Osteoblast (primary cell): ENCODE measurements at regions not wholly inside any gene's neighbourhood (a gene's known extent, or its start where the extent isn't known, plus 50 kb on each side); places are given as distances from the start of the nearest gene placed in this dataset.

ENCODE experiments used
- DNase-seq: peaks from one replicate; pipeline ENCODE4 v3.0.0; 2011; ENCODE audit warnings: low spot score, mixed read lengths; ENCODE audit not compliant: insufficient read length; ENCODE audit errors: missing footprints
- H2AFZ ChIP-seq: 2 replicates; pipeline ENCODE4 v1.6.0; 2011; ENCODE audit warnings: mild to moderate bottlenecking, low read length
- H3K27ac ChIP-seq: 2 replicates; pipeline ENCODE4 v1.5.1; 2011; ENCODE audit warnings: mild to moderate bottlenecking, low read depth, low read length, moderate library complexity
- H3K27me3 ChIP-seq: 2 replicates; pipeline ENCODE4 v1.6.0; 2012; ENCODE audit warnings: mild to moderate bottlenecking, control low read depth, inconsistent platforms, low read length, moderate library complexity; ENCODE audit not compliant: insufficient read depth
- H3K36me3 ChIP-seq: 2 replicates; pipeline ENCODE4 v1.5.1; 2011; ENCODE audit warnings: mild to moderate bottlenecking, low read length, control low read depth, moderate library complexity; ENCODE audit not compliant: insufficient read depth
- H3K4me1 ChIP-seq: 2 replicates; pipeline ENCODE4 v1.5.1; 2011; ENCODE audit warnings: mild to moderate bottlenecking, low read length, control low read depth, moderate library complexity; ENCODE audit not compliant: insufficient read depth
- H3K4me2 ChIP-seq: 2 replicates; pipeline ENCODE4 v1.6.0; 2011; ENCODE audit warnings: mild to moderate bottlenecking, low read length; ENCODE audit not compliant: insufficient read depth
- H3K4me3 ChIP-seq: fragments of 200-600 bp; sonication (generic); 3 replicates; pipeline ENCODE4 v1.5.1; 2012; ENCODE audit warnings: mild to moderate bottlenecking, low read length, inconsistent platforms; ENCODE audit not compliant: insufficient read depth
- H3K79me2 ChIP-seq: 2 replicates; pipeline ENCODE4 v1.6.0; 2012; ENCODE audit warnings: mild to moderate bottlenecking, low read length, control low read depth, inconsistent platforms; ENCODE audit not compliant: insufficient read depth
- H3K9me3 ChIP-seq: 2 replicates; pipeline ENCODE4 v1.5.1; 2011; ENCODE audit warnings: low read depth, low read length, control low read depth
- H4K20me1 ChIP-seq: 2 replicates; pipeline ENCODE4 v1.6.0; 2012; ENCODE audit warnings: mild to moderate bottlenecking, low read length, control low read depth; ENCODE audit not compliant: insufficient read depth
- TF ChIP-seq, protein P1 (sequence below): IDR thresholded peaks from 2 replicates; pipeline ENCODE4 v1.5.1; 2011; ENCODE audit warnings: mild to moderate bottlenecking, low read depth, low read length, moderate library complexity; ENCODE audit errors: extremely low read depth

- Histone ChIP-seq H4K20me1 (no peaks in the 10 kb centered on the region), H3K27ac (no peak overlapping the region), H3K4me3 (no peak overlapping the region), H2AFZ (no peak overlapping the region), H3K9me3 (no peaks in the 10 kb centered on the region), H3K79me2 (no peaks in the 10 kb centered on the region), H3K36me3 (no peaks in the 10 kb centered on the region), H3K4me1 (no peaks in the 10 kb centered on the region), H3K27me3 (peaks cover 32% of the 10 kb centered on the region), H3K4me2 (no peak overlapping the region)
- TF ChIP-seq, protein P1, sequence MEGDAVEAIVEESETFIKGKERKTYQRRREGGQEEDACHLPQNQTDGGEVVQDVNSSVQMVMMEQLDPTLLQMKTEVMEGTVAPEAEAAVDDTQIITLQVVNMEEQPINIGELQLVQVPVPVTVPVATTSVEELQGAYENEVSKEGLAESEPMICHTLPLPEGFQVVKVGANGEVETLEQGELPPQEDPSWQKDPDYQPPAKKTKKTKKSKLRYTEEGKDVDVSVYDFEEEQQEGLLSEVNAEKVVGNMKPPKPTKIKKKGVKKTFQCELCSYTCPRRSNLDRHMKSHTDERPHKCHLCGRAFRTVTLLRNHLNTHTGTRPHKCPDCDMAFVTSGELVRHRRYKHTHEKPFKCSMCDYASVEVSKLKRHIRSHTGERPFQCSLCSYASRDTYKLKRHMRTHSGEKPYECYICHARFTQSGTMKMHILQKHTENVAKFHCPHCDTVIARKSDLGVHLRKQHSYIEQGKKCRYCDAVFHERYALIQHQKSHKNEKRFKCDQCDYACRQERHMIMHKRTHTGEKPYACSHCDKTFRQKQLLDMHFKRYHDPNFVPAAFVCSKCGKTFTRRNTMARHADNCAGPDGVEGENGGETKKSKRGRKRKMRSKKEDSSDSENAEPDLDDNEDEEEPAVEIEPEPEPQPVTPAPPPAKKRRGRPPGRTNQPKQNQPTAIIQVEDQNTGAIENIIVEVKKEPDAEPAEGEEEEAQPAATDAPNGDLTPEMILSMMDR = no peak
- no peak for DNase-seq
These were observed 49.9 kb upstream of the SLC6A11 start for GRCh38 chr3:10766049-10766705.
